ENCODE measurements at regions not wholly inside any gene's neighbourhood (a gene's known extent, or its start where the extent isn't known, plus 50 kb on each side); places are given as distances from the start of the nearest gene placed in this dataset.

- Histone ChIP-seq H3K23ac (ENCODE audit: insufficient read length) (no peak overlapping the region), H3K27ac (ENCODE audit: low read depth, low read length) (no peak overlapping the region), H3K14ac (ENCODE audit: insufficient read length) (no peak overlapping the region), H3K9me3 (ENCODE audit: insufficient read depth in 2 of 2, low read depth in 1 of 2, low read length in 1 of 2) (no peaks in the 10 kb centered on the region), H3K79me1 (ENCODE audit: low read depth, low read length) (no peaks in the 10 kb centered on the region), H3K27me3 (replicated peaks in 1 of 4; ENCODE audit: control insufficient read depth in 3 of 4, extremely low read depth in 1 of 4, insufficient read depth in 3 of 4, low read length in 3 of 4) (no peaks in the 10 kb centered on the region), H3K36me3 (ENCODE audit: control insufficient read depth in 2 of 4, insufficient read depth in 4 of 4, low read length in 3 of 4) (no peaks in the 10 kb centered on the region), H2AK5ac (ENCODE audit: low read depth, low read length) (no peak overlapping the region), H3K23me2 (ENCODE audit: low read depth, low read length) (no peaks in the 10 kb centered on the region), H3K4me3 (ENCODE audit: extremely low read depth in 1 of 4, insufficient read depth in 2 of 4, low read depth in 3 of 4, low read length in 4 of 4) (no peak overlapping the region), H3K56ac (replicated peaks; ENCODE audit: insufficient read length, low read depth, low read length) (no peak overlapping the region), H3K18ac (ENCODE audit: extremely low read depth, low read length) (no peak overlapping the region), H3K79me2 (ENCODE audit: control insufficient read depth in 1 of 2, insufficient read depth in 2 of 2, low read length in 2 of 2) (no peaks in the 10 kb centered on the region), H4K91ac (replicated peaks; ENCODE audit: insufficient read length, low read length) (no peak overlapping the region), H3K9ac (replicated peaks in 1 of 4; ENCODE audit: extremely low read depth in 1 of 4, low read depth in 3 of 4, low read length in 3 of 4) (no peak overlapping the region), H3K4ac (replicated peaks; ENCODE audit: insufficient read length, low read depth, low read length) (no peak overlapping the region), H2BK120ac (replicated peaks; ENCODE audit: low read depth, low read length) (no peak overlapping the region), H4K8ac (ENCODE audit: extremely low read depth, insufficient read depth, low read length) (no peak overlapping the region), H2BK12ac (ENCODE audit: low read depth, low read length) (no peak overlapping the region), H2BK20ac (ENCODE audit: low read length) (no peak overlapping the region), H3K4me2 (ENCODE audit: insufficient read depth in 1 of 2, low read depth in 2 of 2, low read length in 2 of 2) (no peak overlapping the region), H2BK5ac (ENCODE audit: low read depth, low read length) (no peak overlapping the region), H2AFZ (ENCODE audit: low read length) (no peak overlapping the region), H4K5ac (ENCODE audit: insufficient read length, low read depth, low read length) (no peak overlapping the region), H3K4me1 (replicated peaks in 1 of 4; ENCODE audit: control insufficient read depth in 3 of 4, insufficient read depth in 4 of 4, low read length in 3 of 4) (no peaks in the 10 kb centered on the region), H4K20me1 (replicated peaks in 1 of 2; ENCODE audit: control insufficient read depth in 1 of 2, insufficient read depth in 2 of 2, low read length in 2 of 2) (no peaks in the 10 kb centered on the region), H2BK15ac (ENCODE audit: low read length) (no peak overlapping the region)
- POLR2A ChIA-PET (ENCODE audit: partially characterized antibody) = no interaction called here
- CTCF ChIA-PET (ENCODE audit: partially characterized antibody) = interaction anchor here (1.0 kb wide), 1 partner anchor 20 kb away, joined by 3 read pairs; no protein-coding TSS in a partner anchor
- no peak for TF ChIP-seq SIRT6 (IDR thresholded peaks at IDR 0.05; ENCODE audit: low read length)
- TF ChIP-seq EP300 (IDR thresholded peaks at IDR 0.05; ENCODE audit: borderline replicate concordance in 1 of 2, low read depth in 2 of 2, low read length in 2 of 2) = no peak
- TF ChIP-seq ASH2L (IDR thresholded peaks at IDR 0.05; ENCODE audit: low read length) = no peak
- no peak for TF ChIP-seq RXRA (IDR thresholded peaks at IDR 0.05; ENCODE audit: insufficient read depth, low read depth, low read length)
- TF ChIP-seq RBBP5 (IDR thresholded peaks at IDR 0.05; ENCODE audit: borderline replicate concordance, low read depth, low read length) = no peak
- TF ChIP-seq CHD1 (IDR thresholded peaks at IDR 0.05; ENCODE audit: low read depth, low read length) = no peak
- TF ChIP-seq NANOG (IDR thresholded peaks at IDR 0.05; ENCODE audit: insufficient read depth, low read depth, low read length, poor library complexity, severe bottlenecking) = no peak
- FAIRE-seq (no peak), DNase-seq (ENCODE audit: low read depth in 1 of 2, low spot score in 2 of 2) (no peak)
- WGBS, 2 experiments (ENCODE audit: extremely low coverage in 1 of 2, insufficient coverage in 1 of 2, insufficient read length in 1 of 2, insufficient replicate concordance in 2 of 2, low coverage in 1 of 2, low lambda C conversion rate in 2 of 2, missing lambda C conversion rate in 1 of 2) = 69% methylated on average over 2 of the region's 2 CpGs; no CpG with 5 or more reads in 1 of the 2 experiments
Observed at GRCh38 chr11:87443707-87444106, 406.0 kb downstream of the TMEM135 start.
